Suprapubic skin (tissue), 4 donors: ENCODE measurements at regions not wholly inside any gene's neighbourhood (a gene's known extent, or its start where the extent isn't known, plus 50 kb on each side); places are given as distances from the start of the nearest gene placed in this dataset.

ENCODE experiments used
- DNase-seq, 2 donors: peaks; one replicate each; pipeline ENCODE4 v3.0.0-alpha.2; 2019; ENCODE audit warnings: low spot score in 2 of 2
- H3K27ac ChIP-seq: fragments of 200-600 bp; sonication (generic); one replicate; pipeline ENCODE4 v1.5.1; 2019
- H3K27me3 ChIP-seq: fragments of 200-600 bp; sonication (generic); one replicate; pipeline ENCODE4 v1.5.1; 2019
- H3K36me3 ChIP-seq: fragments of 200-600 bp; sonication (generic); one replicate; pipeline ENCODE4 v1.5.1; 2019
- H3K4me1 ChIP-seq: fragments of 200-600 bp; sonication (generic); one replicate; pipeline ENCODE4 v1.5.1; 2019
- H3K4me3 ChIP-seq: fragments of 200-600 bp; sonication (generic); one replicate; pipeline ENCODE4 v1.5.1; 2019; ENCODE audit warnings: mild to moderate bottlenecking
- H3K9me3 ChIP-seq: fragments of 200-600 bp; sonication (generic); one replicate; pipeline ENCODE4 v1.5.1; 2019
- CTCF ChIP-seq, 2 donors: fragments of 200-600 bp in 1 of 2; fragments of 450-650 bp in 1 of 2; sonication (generic) in 1 of 2; IDR thresholded peaks; one replicate each; pipeline ENCODE4 v1.5.1; 2016 to 2019; ENCODE audit warnings: antibody characterized with exemption in 2 of 2, mild to moderate bottlenecking in 1 of 2, moderate library complexity in 1 of 2
- EP300 ChIP-seq: sonication (generic); formaldehyde crosslinking; IDR thresholded peaks from one replicate; pipeline ENCODE4 v1.6.1; 2017; ENCODE audit warnings: antibody characterized with exemption
- POLR2A ChIP-seq, 2 donors: fragments of 450-650 bp; IDR thresholded peaks; one replicate each; pipeline ENCODE4 v1.6.1; 2017; ENCODE audit warnings: antibody characterized with exemption in 2 of 2, mild to moderate bottlenecking in 2 of 2, moderate library complexity in 2 of 2
- POLR2AphosphoS5 ChIP-seq, 3 donors: sonication (generic); formaldehyde crosslinking; IDR thresholded peaks; one replicate each; pipeline ENCODE4 v1.6.1; 2017; ENCODE audit warnings: antibody characterized with exemption in 3 of 3
- WGBS: methylation state at CpG from one replicate; pipeline ENCODE4 v1.1.5; 2018; 5-methylcytosine and 5-hydroxymethylcytosine counted together

GRCh38 chr4:19879330-19879729, 372.4 kb upstream of the SLIT2 start:
- TF ChIP-seq POLR2AphosphoS5 (IDR thresholded peaks at IDR 0.05) (no peak), EP300 (no peak), CTCF (IDR thresholded peaks at IDR 0.05) (no peak), POLR2A (IDR thresholded peaks at IDR 0.05) (no peak)
- no peak for DNase-seq

GRCh38 chr4:19857991-19858390, 393.7 kb upstream of the SLIT2 start:
- 78% methylated on average over 1 of the region's 1 CpG for WGBS

More at GRCh38 chr4:19879330-19879729, 372.4 kb upstream of the SLIT2 start:
- Histone ChIP-seq H3K27me3 (no peaks in the 10 kb centered on the region), H3K4me3 (no peak overlapping the region), H3K9me3 (no peaks in the 10 kb centered on the region), H3K27ac (no peak overlapping the region), H3K4me1 (no peaks in the 10 kb centered on the region), H3K36me3 (no peaks in the 10 kb centered on the region)
- WGBS, result 47% methylated on average over 5 of the region's 5 CpGs

GRCh38 chr4:19857380-19857779, 394.3 kb upstream of the SLIT2 start:
- Histone ChIP-seq H3K36me3 (no peaks in the 10 kb centered on the region), H3K27me3 (no peaks in the 10 kb centered on the region), H3K4me1 (no peaks in the 10 kb centered on the region), H3K9me3 (no peaks in the 10 kb centered on the region), H3K4me3 (no peak overlapping the region), H3K27ac (no peak overlapping the region)
- no peak for DNase-seq
- TF ChIP-seq POLR2AphosphoS5 (IDR thresholded peaks at IDR 0.05) (no peak), EP300 (no peak), POLR2A (IDR thresholded peaks at IDR 0.05) (no peak), CTCF (IDR thresholded peaks at IDR 0.05) (no peak)
- 72% methylated on average over 2 of the region's 2 CpGs for WGBS

More at GRCh38 chr4:19857991-19858390, 393.7 kb upstream of the SLIT2 start:
- H3K27ac ChIP-seq, result no peak overlapping the region
- TF ChIP-seq CTCF (IDR thresholded peaks at IDR 0.05) (no peak), POLR2AphosphoS5 (IDR thresholded peaks at IDR 0.05) (no peak), POLR2A (IDR thresholded peaks at IDR 0.05) (no peak), EP300 (no peak)
- no peaks in the 10 kb centered on the region for H3K4me1 ChIP-seq
- DNase-seq, result no peak
- no peaks in the 10 kb centered on the region for H3K27me3 ChIP-seq
- no peaks in the 10 kb centered on the region for H3K9me3 ChIP-seq
- no peaks in the 10 kb centered on the region for H3K36me3 ChIP-seq
- H3K4me3 ChIP-seq, result no peak overlapping the region

- Histone ChIP-seq H3K36me3 (no peaks in the 10 kb centered on the region), H3K4me3 (no peak overlapping the region), H3K9me3 (no peaks in the 10 kb centered on the region), H3K4me1 (no peaks in the 10 kb centered on the region), H3K27me3 (no peaks in the 10 kb centered on the region), H3K27ac (no peak overlapping the region)
- WGBS, result 93% methylated on average over 5 of the region's 5 CpGs
- no peak for DNase-seq
- TF ChIP-seq POLR2A (IDR thresholded peaks at IDR 0.05) (no peak), POLR2AphosphoS5 (IDR thresholded peaks at IDR 0.05) (no peak), EP300 (no peak), CTCF (IDR thresholded peaks at IDR 0.05) (no peak)
Measured at GRCh38 chr4:19850909-19851308, 400.8 kb upstream of the SLIT2 start.

- no peak for TF ChIP-seq EP300
- TF ChIP-seq POLR2A (IDR thresholded peaks at IDR 0.05), result no peak
- no peak for TF ChIP-seq POLR2AphosphoS5 (IDR thresholded peaks at IDR 0.05)
- no peak for TF ChIP-seq CTCF (IDR thresholded peaks at IDR 0.05)
- H3K36me3 ChIP-seq, result no peaks in the 10 kb centered on the region
- no peaks in the 10 kb centered on the region for H3K27me3 ChIP-seq
- no peak overlapping the region for H3K4me3 ChIP-seq
- no peak overlapping the region for H3K27ac ChIP-seq
- 32% methylated on average over 2 of the region's 2 CpGs for WGBS
- no peaks in the 10 kb centered on the region for H3K9me3 ChIP-seq
- DNase-seq, result no peak
- no peaks in the 10 kb centered on the region for H3K4me1 ChIP-seq
Measured at GRCh38 chr4:19844446-19844845, 407.3 kb upstream of the SLIT2 start.
